Liver (tissue), 8 donors: ENCODE measurements at regions not wholly inside any gene's neighbourhood (a gene's known extent, or its start where the extent isn't known, plus 50 kb on each side); places are given as distances from the start of the nearest gene placed in this dataset.

Experiments
- DNase-seq: peaks from one replicate; pipeline ENCODE4 v3.0.0-alpha.2; 2017; ENCODE audit warnings: low spot score
- H3K27ac ChIP-seq, 2 donors: one replicate each; pipeline ENCODE4 v1.7.0; 2013; ENCODE audit warnings: inconsistent platforms in 2 of 2, low read length in 2 of 2, control low read depth in 1 of 2, low read depth in 1 of 2, mild to moderate bottlenecking in 1 of 2
- H3K27me3 ChIP-seq, 4 donors: one replicate each; pipeline versions ENCODE4 v1.6.1 to v1.7.0; 2013; ENCODE audit warnings: low read length in 3 of 4, inconsistent platforms in 1 of 4, mild to moderate bottlenecking in 1 of 4, moderate library complexity in 1 of 4; ENCODE audit not compliant: control insufficient read depth in 4 of 4, insufficient read depth in 4 of 4
- H3K36me3 ChIP-seq, 4 donors: one replicate each; pipeline versions ENCODE4 v1.6.1 to v1.7.0; 2013; ENCODE audit warnings: low read length in 3 of 4, mild to moderate bottlenecking in 3 of 4, low read depth in 1 of 4, moderate library complexity in 1 of 4; ENCODE audit not compliant: control insufficient read depth in 4 of 4, insufficient read depth in 3 of 4
- H3K4me1 ChIP-seq, 4 donors: one replicate each; pipeline versions ENCODE4 v1.6.1 to v1.7.0; 2013; ENCODE audit warnings: low read length in 3 of 4, mild to moderate bottlenecking in 3 of 4, moderate library complexity in 1 of 4; ENCODE audit not compliant: control insufficient read depth in 4 of 4, insufficient read depth in 4 of 4
- H3K4me3 ChIP-seq, 3 donors: one replicate each; pipeline versions ENCODE4 v1.6.1 to v1.7.0; 2013; ENCODE audit warnings: low read length in 3 of 3, control low read depth in 1 of 3, low read depth in 1 of 3, mild to moderate bottlenecking in 1 of 3
- H3K9ac ChIP-seq, 2 donors: one replicate each; pipeline ENCODE4 v1.7.0; 2013; ENCODE audit warnings: low read length in 2 of 2, mild to moderate bottlenecking in 2 of 2, moderate library complexity in 2 of 2, control low read depth in 1 of 2, low read depth in 1 of 2
- H3K9me3 ChIP-seq, 4 donors: one replicate each; pipeline versions ENCODE4 v1.6.1 to v1.7.0; 2013; ENCODE audit warnings: low read length in 3 of 4; ENCODE audit not compliant: control insufficient read depth in 4 of 4
- FOXA1 ChIP-seq: IDR thresholded peaks from 2 replicates; pipeline ENCODE4 v1.6.1; 2016; ENCODE audit warnings: antibody characterized with exemption
- FOXA2 ChIP-seq: IDR thresholded peaks from 2 replicates; pipeline ENCODE4 v1.6.1; 2016; ENCODE audit warnings: antibody characterized with exemption
- GABPA ChIP-seq, 2 donors: IDR thresholded peaks in 1 of 2; conservative IDR thresholded peaks in 1 of 2; 2 replicates each; pipeline ENCODE4 v1.6.1; 2016; ENCODE audit warnings: antibody characterized with exemption in 2 of 2, mild to moderate bottlenecking in 1 of 2, moderate library complexity in 1 of 2
- HNF4A ChIP-seq, 2 donors: conservative IDR thresholded peaks; 2 replicates each; pipeline ENCODE4 v1.6.1; 2016; ENCODE audit warnings: antibody characterized with exemption in 2 of 2, mild to moderate bottlenecking in 2 of 2
- HNF4G ChIP-seq: IDR thresholded peaks from 2 replicates; pipeline ENCODE4 v1.6.1; 2016; ENCODE audit warnings: antibody characterized with exemption
- JUND ChIP-seq, 2 donors: IDR thresholded peaks; 2 replicates each; pipeline ENCODE4 v1.6.1; 2016; ENCODE audit warnings: antibody characterized with exemption in 2 of 2
- NR2F2 ChIP-seq: IDR thresholded peaks from 2 replicates; pipeline ENCODE4 v1.6.1; 2016; ENCODE audit warnings: antibody characterized with exemption
- RAD21 ChIP-seq, 2 donors: IDR thresholded peaks; 2 replicates each; pipeline ENCODE4 v1.6.1; 2016; ENCODE audit warnings: antibody characterized with exemption in 2 of 2, mild to moderate bottlenecking in 2 of 2
- SP1 ChIP-seq: IDR thresholded peaks from 2 replicates; pipeline ENCODE4 v1.6.1; 2018; ENCODE audit warnings: antibody characterized with exemption, mild to moderate bottlenecking
- TAF1 ChIP-seq: conservative IDR thresholded peaks from 2 replicates; pipeline ENCODE4 v1.6.1; 2016; ENCODE audit warnings: antibody characterized with exemption, mild to moderate bottlenecking
- WGBS: extraction: QIAGEN DNeasy Blood & Tissue Kit; methylation state at CpG from one replicate; pipeline ENCODE4 v1.1.7; 2013; 5-methylcytosine and 5-hydroxymethylcytosine counted together
- TF ChIP-seq, protein P1 (sequence below): IDR thresholded peaks from 2 replicates; pipeline ENCODE4 v1.6.1; 2016; ENCODE audit warnings: antibody characterized with exemption
- TF ChIP-seq, protein P2 (sequence below): IDR thresholded peaks from 2 replicates; pipeline ENCODE4 v1.6.1; 2016; ENCODE audit warnings: antibody characterized with exemption, mild to moderate bottlenecking
- TF ChIP-seq, protein P3 (sequence below): fragments of 150-350 bp; IDR thresholded peaks from 2 replicates; pipeline ENCODE4 v1.5.1; 2017; ENCODE audit warnings: improper control_type of control experiment, low read depth, low read length; ENCODE audit not compliant: missing input control
- TF ChIP-seq, protein P4 (sequence below): IDR thresholded peaks from 2 replicates; pipeline ENCODE4 v1.6.1; 2016; ENCODE audit warnings: antibody characterized with exemption
- TF ChIP-seq, protein P5 (sequence below): IDR thresholded peaks from 2 replicates; pipeline ENCODE4 v1.6.1; 2016; ENCODE audit warnings: antibody characterized with exemption
- donor health status: healthy.
- donor health status: healthy.
- donor health status: healthy.
- donor health status: healthy.
- donor health status: healthy.

DNA sequence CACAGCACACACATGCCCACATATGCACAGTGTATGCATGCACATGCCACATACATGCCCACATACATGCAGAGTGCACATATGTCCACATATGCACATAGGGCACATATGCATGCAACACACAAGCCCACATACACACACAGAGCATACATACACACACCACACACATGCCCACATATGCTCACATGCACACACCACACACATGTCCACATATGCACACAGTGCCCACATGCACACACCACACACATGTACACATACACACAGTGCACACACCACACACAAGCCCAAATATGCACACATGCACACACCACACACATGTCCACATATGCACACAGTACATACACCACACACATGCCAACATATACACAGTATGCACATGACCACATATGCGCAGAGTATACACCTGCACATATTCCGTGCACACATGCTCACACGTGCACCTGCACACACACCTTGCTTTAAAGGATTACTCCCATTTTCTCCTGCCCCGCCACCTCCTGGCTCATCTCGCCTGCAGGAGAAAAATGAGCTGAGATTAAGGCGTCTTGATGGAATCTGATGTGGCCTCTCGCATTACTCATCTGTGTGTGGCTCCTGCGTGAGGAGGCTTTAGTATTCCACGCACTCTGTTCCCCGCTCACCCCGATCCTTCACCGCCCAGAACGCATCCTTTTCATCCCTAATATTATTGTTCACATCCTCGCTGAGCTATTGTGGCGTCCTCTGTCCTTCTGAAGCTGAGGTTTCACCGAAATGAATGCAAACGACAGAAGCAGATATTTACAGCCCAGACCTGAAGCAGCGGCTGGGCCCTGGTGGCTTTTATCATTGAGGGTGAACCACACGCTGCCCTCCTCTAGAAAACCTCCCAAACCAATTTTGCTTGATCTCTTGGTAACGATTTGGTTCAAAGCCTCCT is 182.7 kb downstream of the OLFM1 start:
- no peak overlapping the region for H3K9ac ChIP-seq
- no peaks in the 10 kb centered on the region for H3K9me3 ChIP-seq
- no peak overlapping the region for H3K4me3 ChIP-seq
- H3K27ac ChIP-seq: no peak overlapping the region
- TF ChIP-seq RAD21 (IDR thresholded peaks at IDR 0.05) (no peak), GABPA (IDR thresholded peaks at IDR 0.05 in 1 of 2, conservative IDR thresholded peaks at IDR 0.05 in 1 of 2) (no peak), TAF1 (no peak), NR2F2 (no peak)
- TF ChIP-seq, protein P1, sequence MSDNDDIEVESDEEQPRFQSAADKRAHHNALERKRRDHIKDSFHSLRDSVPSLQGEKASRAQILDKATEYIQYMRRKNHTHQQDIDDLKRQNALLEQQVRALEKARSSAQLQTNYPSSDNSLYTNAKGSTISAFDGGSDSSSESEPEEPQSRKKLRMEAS: no peak
- TF ChIP-seq, protein P2, sequence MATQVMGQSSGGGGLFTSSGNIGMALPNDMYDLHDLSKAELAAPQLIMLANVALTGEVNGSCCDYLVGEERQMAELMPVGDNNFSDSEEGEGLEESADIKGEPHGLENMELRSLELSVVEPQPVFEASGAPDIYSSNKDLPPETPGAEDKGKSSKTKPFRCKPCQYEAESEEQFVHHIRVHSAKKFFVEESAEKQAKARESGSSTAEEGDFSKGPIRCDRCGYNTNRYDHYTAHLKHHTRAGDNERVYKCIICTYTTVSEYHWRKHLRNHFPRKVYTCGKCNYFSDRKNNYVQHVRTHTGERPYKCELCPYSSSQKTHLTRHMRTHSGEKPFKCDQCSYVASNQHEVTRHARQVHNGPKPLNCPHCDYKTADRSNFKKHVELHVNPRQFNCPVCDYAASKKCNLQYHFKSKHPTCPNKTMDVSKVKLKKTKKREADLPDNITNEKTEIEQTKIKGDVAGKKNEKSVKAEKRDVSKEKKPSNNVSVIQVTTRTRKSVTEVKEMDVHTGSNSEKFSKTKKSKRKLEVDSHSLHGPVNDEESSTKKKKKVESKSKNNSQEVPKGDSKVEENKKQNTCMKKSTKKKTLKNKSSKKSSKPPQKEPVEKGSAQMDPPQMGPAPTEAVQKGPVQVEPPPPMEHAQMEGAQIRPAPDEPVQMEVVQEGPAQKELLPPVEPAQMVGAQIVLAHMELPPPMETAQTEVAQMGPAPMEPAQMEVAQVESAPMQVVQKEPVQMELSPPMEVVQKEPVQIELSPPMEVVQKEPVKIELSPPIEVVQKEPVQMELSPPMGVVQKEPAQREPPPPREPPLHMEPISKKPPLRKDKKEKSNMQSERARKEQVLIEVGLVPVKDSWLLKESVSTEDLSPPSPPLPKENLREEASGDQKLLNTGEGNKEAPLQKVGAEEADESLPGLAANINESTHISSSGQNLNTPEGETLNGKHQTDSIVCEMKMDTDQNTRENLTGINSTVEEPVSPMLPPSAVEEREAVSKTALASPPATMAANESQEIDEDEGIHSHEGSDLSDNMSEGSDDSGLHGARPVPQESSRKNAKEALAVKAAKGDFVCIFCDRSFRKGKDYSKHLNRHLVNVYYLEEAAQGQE: no peak
- TF ChIP-seq, protein P3, sequence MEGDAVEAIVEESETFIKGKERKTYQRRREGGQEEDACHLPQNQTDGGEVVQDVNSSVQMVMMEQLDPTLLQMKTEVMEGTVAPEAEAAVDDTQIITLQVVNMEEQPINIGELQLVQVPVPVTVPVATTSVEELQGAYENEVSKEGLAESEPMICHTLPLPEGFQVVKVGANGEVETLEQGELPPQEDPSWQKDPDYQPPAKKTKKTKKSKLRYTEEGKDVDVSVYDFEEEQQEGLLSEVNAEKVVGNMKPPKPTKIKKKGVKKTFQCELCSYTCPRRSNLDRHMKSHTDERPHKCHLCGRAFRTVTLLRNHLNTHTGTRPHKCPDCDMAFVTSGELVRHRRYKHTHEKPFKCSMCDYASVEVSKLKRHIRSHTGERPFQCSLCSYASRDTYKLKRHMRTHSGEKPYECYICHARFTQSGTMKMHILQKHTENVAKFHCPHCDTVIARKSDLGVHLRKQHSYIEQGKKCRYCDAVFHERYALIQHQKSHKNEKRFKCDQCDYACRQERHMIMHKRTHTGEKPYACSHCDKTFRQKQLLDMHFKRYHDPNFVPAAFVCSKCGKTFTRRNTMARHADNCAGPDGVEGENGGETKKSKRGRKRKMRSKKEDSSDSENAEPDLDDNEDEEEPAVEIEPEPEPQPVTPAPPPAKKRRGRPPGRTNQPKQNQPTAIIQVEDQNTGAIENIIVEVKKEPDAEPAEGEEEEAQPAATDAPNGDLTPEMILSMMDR: no peak
- peaks cover 0 to 4% (median 3%) of the 10 kb centered on the region in 4 donors for H3K4me1 ChIP-seq
- H3K27me3 ChIP-seq: no peaks in the 10 kb centered on the region
- 88% methylated on average over 20 of the region's 20 CpGs for WGBS
- no peaks in the 10 kb centered on the region for H3K36me3 ChIP-seq
- no peak for DNase-seq

DNA sequence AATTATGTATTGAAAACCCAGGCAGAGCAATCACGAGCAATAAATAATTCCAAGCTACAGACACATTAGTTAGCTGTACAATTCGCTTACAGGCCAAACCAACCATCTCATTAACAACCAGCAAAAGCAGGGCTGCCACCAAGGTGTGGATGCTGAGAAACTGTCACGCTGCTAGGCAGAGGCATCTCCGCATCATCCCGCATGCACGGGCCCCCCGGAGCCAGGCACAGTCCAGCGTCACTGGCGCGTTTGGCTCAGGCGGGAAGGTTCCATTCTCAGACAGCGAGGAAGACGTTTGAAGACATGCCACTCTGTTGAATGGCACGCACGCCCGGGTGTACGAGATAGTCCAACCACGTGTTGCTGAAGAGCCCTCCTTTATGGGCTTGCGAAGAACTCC is 184.0 kb downstream of the OLFM1 start:
- no peaks in the 10 kb centered on the region for H3K9me3 ChIP-seq
- TF ChIP-seq, protein P1: no peak
- TF ChIP-seq, protein P3: no peak
- TF ChIP-seq, protein P2: no peak
- TF ChIP-seq HNF4G: no peak
- TF ChIP-seq NR2F2: no peak
- no peak for TF ChIP-seq HNF4A (conservative IDR thresholded peaks at IDR 0.05)
- no peak for TF ChIP-seq JUND (IDR thresholded peaks at IDR 0.05)
- no peak for TF ChIP-seq TAF1
- TF ChIP-seq GABPA (IDR thresholded peaks at IDR 0.05 in 1 of 2, conservative IDR thresholded peaks at IDR 0.05 in 1 of 2): no peak
- no peak for TF ChIP-seq FOXA1
- no peak for TF ChIP-seq FOXA2
- no peak for TF ChIP-seq SP1
- TF ChIP-seq, protein P4, sequence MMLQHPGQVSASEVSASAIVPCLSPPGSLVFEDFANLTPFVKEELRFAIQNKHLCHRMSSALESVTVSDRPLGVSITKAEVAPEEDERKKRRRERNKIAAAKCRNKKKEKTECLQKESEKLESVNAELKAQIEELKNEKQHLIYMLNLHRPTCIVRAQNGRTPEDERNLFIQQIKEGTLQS: no peak
- TF ChIP-seq, protein P5, sequence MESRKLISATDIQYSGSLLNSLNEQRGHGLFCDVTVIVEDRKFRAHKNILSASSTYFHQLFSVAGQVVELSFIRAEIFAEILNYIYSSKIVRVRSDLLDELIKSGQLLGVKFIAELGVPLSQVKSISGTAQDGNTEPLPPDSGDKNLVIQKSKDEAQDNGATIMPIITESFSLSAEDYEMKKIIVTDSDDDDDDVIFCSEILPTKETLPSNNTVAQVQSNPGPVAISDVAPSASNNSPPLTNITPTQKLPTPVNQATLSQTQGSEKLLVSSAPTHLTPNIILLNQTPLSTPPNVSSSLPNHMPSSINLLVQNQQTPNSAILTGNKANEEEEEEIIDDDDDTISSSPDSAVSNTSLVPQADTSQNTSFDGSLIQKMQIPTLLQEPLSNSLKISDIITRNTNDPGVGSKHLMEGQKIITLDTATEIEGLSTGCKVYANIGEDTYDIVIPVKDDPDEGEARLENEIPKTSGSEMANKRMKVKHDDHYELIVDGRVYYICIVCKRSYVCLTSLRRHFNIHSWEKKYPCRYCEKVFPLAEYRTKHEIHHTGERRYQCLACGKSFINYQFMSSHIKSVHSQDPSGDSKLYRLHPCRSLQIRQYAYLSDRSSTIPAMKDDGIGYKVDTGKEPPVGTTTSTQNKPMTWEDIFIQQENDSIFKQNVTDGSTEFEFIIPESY: no peak
- H3K36me3 ChIP-seq: no peaks in the 10 kb centered on the region
- no peak overlapping the region for H3K4me3 ChIP-seq
- DNase-seq: no peak
- H3K9ac ChIP-seq: no peak overlapping the region
- H3K27me3 ChIP-seq: no peaks in the 10 kb centered on the region
- no peak overlapping the region for H3K27ac ChIP-seq
- 88% methylated on average over 19 of the region's 19 CpGs for WGBS
- H3K4me1 ChIP-seq: peaks cover 0 to 9% (median 5%) of the 10 kb centered on the region in 4 donors
